T-cell (primary cell): ENCODE measurements at regions not wholly inside any gene's neighbourhood (a gene's known extent, or its start where the extent isn't known, plus 50 kb on each side); places are given as distances from the start of the nearest gene placed in this dataset.
"Not testable (repeated sequence)": the region's sequence is repeated elsewhere in the genome, so short reads cannot be mapped to it uniquely, and the experiment has no call there.

Experiments used
- ATAC-seq, 4 experiments: fragments of 200-7000 bp in 3 of 4; fragments of 150-1000 bp in 1 of 4; cut with Tn5 transposase; replicated peaks in 1 of 4; 1 replicate in 3 of 4; 2 replicates in 1 of 4; pipeline ENCODE4 v1.10.0; 2021; ENCODE audit warnings: moderate library complexity in 3 of 4, mild to moderate bottlenecking in 2 of 4, moderate number of reproducible peaks in 1 of 4
- CTCF ChIA-PET, 2 donors: fragments of 300-600 bp; sonication (Branson Sonifier 250); formaldehyde crosslinking; loops; one replicate each; lab custom pipeline; 2022; ENCODE audit warnings: antibody characterized with exemption in 2 of 2; lab: Charles Lee
- POLR2A ChIA-PET, 2 donors: fragments of 300-600 bp; sonication (Branson Sonifier 250); formaldehyde crosslinking; loops; one replicate each; lab custom pipeline; 2022; ENCODE audit warnings: antibody characterized with exemption in 2 of 2; lab: Charles Lee
- DNase-seq, 35 experiments: peaks; one replicate each; pipeline versions ENCODE4 v3.0.0 to v3.0.0-alpha.2; 2013 to 2023
- H3K27ac ChIP-seq: one replicate; pipeline ENCODE4 v1.5.1; 2013; ENCODE audit warnings: low read length
- H3K27me3 ChIP-seq, 2 experiments: replicated peaks in 1 of 2; 1 replicate in 1 of 2; 2 replicates in 1 of 2; pipeline versions ENCODE4 v1.6.1 to v1.7.0; 2013; ENCODE audit warnings: low read length in 1 of 2, mixed read lengths in 1 of 2; ENCODE audit not compliant: control insufficient read depth in 2 of 2, insufficient read depth in 2 of 2; ENCODE audit errors: extremely low read depth in 1 of 2
- H3K36me3 ChIP-seq, 2 donors: 1 replicate in 1 of 2; 2 replicates in 1 of 2; pipeline versions ENCODE4 v1.6.1 to v1.7.0; 2013; ENCODE audit warnings: low read length in 1 of 2; ENCODE audit not compliant: control insufficient read depth in 2 of 2, insufficient read depth in 1 of 2; ENCODE audit errors: extremely low read depth in 1 of 2
- H3K4me1 ChIP-seq, 2 experiments: 1 replicate in 1 of 2; 2 replicates in 1 of 2; pipeline versions ENCODE4 v1.6.1 to v1.7.0; 2013; ENCODE audit warnings: low read length in 2 of 2, mixed read lengths in 1 of 2; ENCODE audit not compliant: insufficient read depth in 2 of 2, control insufficient read depth in 1 of 2; ENCODE audit errors: extremely low read depth in 1 of 2
- H3K4me3 ChIP-seq, 2 donors: 1 replicate in 1 of 2; 2 replicates in 1 of 2; pipeline versions ENCODE4 v1.5.1 to v1.7.0; 2013; ENCODE audit warnings: mild to moderate bottlenecking in 2 of 2, low read length in 1 of 2, moderate library complexity in 1 of 2; ENCODE audit not compliant: control insufficient read depth in 1 of 2; ENCODE audit errors: extremely low read depth in 1 of 2
- H3K9me3 ChIP-seq: 2 replicates; pipeline ENCODE4 v1.7.0; 2013
- H3K27ac Mint-ChIP-seq, 2 donors: one replicate each; pipeline ENCODE4 v1.8.0; 2020 to 2021; ENCODE audit warnings: mild to moderate bottlenecking in 2 of 2, mixed read lengths in 2 of 2
- H3K27me3 Mint-ChIP-seq, 2 donors: one replicate each; pipeline ENCODE4 v1.8.0; 2021 to 2022; ENCODE audit warnings: mixed read lengths in 2 of 2
- H3K36me3 Mint-ChIP-seq: one replicate; pipeline ENCODE4 v1.8.0; 2021; ENCODE audit warnings: mixed read lengths
- H3K4me1 Mint-ChIP-seq, 3 donors: one replicate each; pipeline ENCODE4 v1.8.0; 2020 to 2022; ENCODE audit warnings: mixed read lengths in 3 of 3, mild to moderate bottlenecking in 1 of 3
- H3K4me3 Mint-ChIP-seq, 3 donors: one replicate each; pipeline ENCODE4 v1.8.0; 2020 to 2022; ENCODE audit warnings: mild to moderate bottlenecking in 3 of 3, mixed read lengths in 3 of 3, moderate library complexity in 3 of 3
- H3K9me3 Mint-ChIP-seq, 3 donors: one replicate each; pipeline ENCODE4 v1.8.0; 2020 to 2022; ENCODE audit warnings: mixed read lengths in 3 of 3
- WGBS: methylation state at CpG from one replicate; pipeline ENCODE4 v1.1.5; 2013; ENCODE audit warnings: missing lambda C conversion rate; ENCODE audit not compliant: insufficient coverage; 5-methylcytosine and 5-hydroxymethylcytosine counted together

DNA sequence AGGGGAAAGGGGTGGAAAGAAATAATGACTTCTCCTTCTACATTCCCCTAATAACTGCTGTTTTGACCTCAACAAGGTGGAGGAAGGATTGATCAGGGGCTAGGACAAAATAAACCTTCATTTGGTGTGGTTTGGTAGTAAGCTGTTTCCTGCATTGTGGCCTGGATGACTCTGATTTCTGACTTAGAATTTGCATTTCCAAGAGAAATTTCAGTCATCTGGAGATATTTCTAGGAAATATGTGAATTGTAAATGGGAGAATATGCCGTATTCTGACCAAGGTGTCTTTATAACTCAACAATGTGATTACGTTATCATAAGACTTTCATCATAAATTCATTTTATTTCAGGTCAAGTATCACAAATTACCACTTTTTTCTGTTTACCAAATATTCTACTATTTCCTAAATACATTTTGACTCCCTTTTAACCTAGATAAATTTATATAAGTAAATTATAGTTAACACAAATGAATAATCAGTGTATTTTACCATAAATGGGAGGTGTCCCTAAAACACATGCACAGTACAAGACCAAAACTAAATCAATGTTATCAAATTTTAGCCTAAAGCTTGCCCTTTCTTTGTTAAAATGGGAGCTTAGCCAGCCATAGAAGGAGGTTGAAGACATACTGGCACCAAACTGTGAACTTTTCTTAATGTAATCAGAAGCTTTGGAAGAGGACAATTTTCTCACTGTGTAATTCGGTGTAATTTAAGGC lies 828.8 kb downstream of the TMTC2 start:
- no peaks in the 10 kb centered on the region for H3K9me3 ChIP-seq

DNA sequence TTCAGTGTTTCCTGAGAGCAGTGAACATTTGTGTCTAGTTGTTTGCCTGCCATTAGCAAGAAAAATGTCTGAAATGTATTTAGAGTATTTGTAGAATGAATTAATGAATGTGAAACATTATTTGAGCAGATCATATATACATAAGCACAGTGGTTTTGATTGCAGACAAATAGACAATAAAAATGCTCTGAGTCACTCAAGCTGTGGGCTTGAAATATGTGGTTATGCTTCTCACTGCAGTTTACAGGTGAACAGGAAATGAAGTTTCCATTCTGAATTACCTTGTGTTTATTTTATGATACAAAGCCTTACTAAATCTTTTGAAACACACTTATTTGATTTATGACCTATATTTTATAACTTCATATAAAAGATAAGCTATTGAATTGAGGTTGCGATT lies 827.7 kb downstream of the TMTC2 start:
- no peaks in the 10 kb centered on the region for H3K4me1 ChIP-seq
- no peaks in the 10 kb centered on the region for H3K4me1 Mint-ChIP-seq
- no peak for ATAC-seq
- H3K27ac ChIP-seq, result no peak overlapping the region
- no peak overlapping the region for H3K4me3 Mint-ChIP-seq
- H3K4me3 ChIP-seq, result no peak overlapping the region
- no CpG with 5 or more reads among the region's 1 CpG for WGBS
- H3K27ac Mint-ChIP-seq, result no peak overlapping the region
- H3K27me3 ChIP-seq, result no peaks in the 10 kb centered on the region
- H3K36me3 Mint-ChIP-seq, result no peaks in the 10 kb centered on the region
- ChIA-PET POLR2A (no interaction called here), CTCF (no interaction called here)
- DNase-seq, result no peak
- H3K36me3 ChIP-seq, result no peaks in the 10 kb centered on the region
- H3K27me3 Mint-ChIP-seq, result no peaks in the 10 kb centered on the region
- no peaks in the 10 kb centered on the region for H3K9me3 ChIP-seq
- peaks cover 0 to 9% (median 4%) of the 10 kb centered on the region in 3 donors for H3K9me3 Mint-ChIP-seq

More for the DNA sequence above, 828.8 kb downstream of the TMTC2 start:
- H3K27ac Mint-ChIP-seq, result no peak overlapping the region
- ChIA-PET CTCF (no interaction called here), POLR2A (no interaction called here)
- ATAC-seq, result no peak
- Histone ChIP-seq H3K4me1 (no peaks in the 10 kb centered on the region), H3K27me3 (no peaks in the 10 kb centered on the region), H3K4me3 (no peak overlapping the region), H3K36me3 (no peaks in the 10 kb centered on the region), H3K27ac (no peak overlapping the region)
- no peaks in the 10 kb centered on the region for H3K36me3 Mint-ChIP-seq
- no peak overlapping the region for H3K4me3 Mint-ChIP-seq
- 100% methylated on average over 1 of the region's 3 CpGs for WGBS
- no peaks in the 10 kb centered on the region for H3K27me3 Mint-ChIP-seq
- H3K4me1 Mint-ChIP-seq, result no peaks in the 10 kb centered on the region
- DNase-seq, result no peak
- peaks cover 0 to 6% (median 4%) of the 10 kb centered on the region in 3 donors for H3K9me3 Mint-ChIP-seq

- Histone ChIP-seq H3K4me1 (no peaks in the 10 kb centered on the region), H3K27me3 (no peaks in the 10 kb centered on the region), H3K36me3 (no peaks in the 10 kb centered on the region), H3K9me3 (no peaks in the 10 kb centered on the region), H3K4me3 (no peak overlapping the region), H3K27ac (no peak overlapping the region)
- H3K27ac Mint-ChIP-seq, result no peak overlapping the region
- ATAC-seq (no peak), DNase-seq (no peak)
- WGBS, result 79% methylated on average over 4 of the region's 5 CpGs
- H3K4me1 Mint-ChIP-seq, result no peaks in the 10 kb centered on the region
- H3K36me3 Mint-ChIP-seq, result no peaks in the 10 kb centered on the region
- CTCF ChIA-PET, result no interaction called here
- H3K9me3 Mint-ChIP-seq, result peaks cover 0 to 8% (median 2%) of the 10 kb centered on the region in 3 donors
- no peak overlapping the region for H3K4me3 Mint-ChIP-seq
- POLR2A ChIA-PET, result no interaction called here
- H3K27me3 Mint-ChIP-seq, result no peaks in the 10 kb centered on the region
Measured at GRCh38 chr12:83506841-83507240, 820.1 kb downstream of the TMTC2 start.

- CTCF ChIA-PET, result no interaction called here
- DNase-seq (no peak), ATAC-seq (no peak)
- Histone ChIP-seq H3K27ac (no peak overlapping the region), H3K27me3 (no peaks in the 10 kb centered on the region), H3K36me3 (no peaks in the 10 kb centered on the region), H3K4me1 (no peaks in the 10 kb centered on the region), H3K9me3 (no peaks in the 10 kb centered on the region), H3K4me3 (no peak overlapping the region)
- POLR2A ChIA-PET, result interaction anchor here in 1 of 2 donors (0.6 kb wide), 1 partner anchor 13 kb away, joined by 3 read pairs; no protein-coding TSS in a partner anchor
- no peak overlapping the region for H3K27ac Mint-ChIP-seq
- H3K36me3 Mint-ChIP-seq, result no peaks in the 10 kb centered on the region
- no peaks in the 10 kb centered on the region for H3K27me3 Mint-ChIP-seq
- no peaks in the 10 kb centered on the region for H3K4me1 Mint-ChIP-seq
- no CpG with 5 or more reads among the region's 2 CpGs for WGBS
- H3K4me3 Mint-ChIP-seq, result no peak overlapping the region
- peaks cover 0 to 8% (median 7%) of the 10 kb centered on the region in 3 donors for H3K9me3 Mint-ChIP-seq
Measured at GRCh38 chr12:83505586-83505985, 818.9 kb downstream of the TMTC2 start.

DNA sequence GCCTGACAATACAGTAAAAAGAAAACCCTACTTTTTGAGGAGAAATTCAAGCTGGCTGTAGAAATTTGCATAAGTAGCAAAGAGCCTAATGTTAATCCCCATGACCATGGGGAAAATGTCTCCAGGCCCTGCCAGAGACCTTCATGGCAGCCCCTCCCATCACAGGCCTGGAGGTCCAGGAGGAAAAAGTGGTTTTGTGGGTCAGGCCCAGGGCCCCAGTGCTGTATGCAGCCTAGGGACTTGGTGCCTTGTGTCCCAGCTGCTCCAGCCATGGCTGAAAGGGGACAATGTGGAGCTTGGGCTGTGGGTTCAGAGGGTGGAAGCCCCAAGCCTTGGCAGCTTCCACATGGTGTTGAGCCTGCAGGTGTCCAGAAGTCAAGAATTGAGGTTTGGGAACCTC lies 813.2 kb downstream of the TMTC2 start:
- H3K4me3 Mint-ChIP-seq, CTCF ChIA-PET, H3K27ac ChIP-seq, H3K4me1 ChIP-seq, H3K4me1 Mint-ChIP-seq, POLR2A ChIA-PET, DNase-seq, H3K36me3 ChIP-seq, H3K27me3 ChIP-seq, H3K27ac Mint-ChIP-seq, H3K27me3 Mint-ChIP-seq, H3K36me3 Mint-ChIP-seq, ATAC-seq, H3K4me3 ChIP-seq, H3K9me3 ChIP-seq: not testable (repeated sequence)
- H3K9me3 Mint-ChIP-seq, result peaks cover 1 to 11% (median 7%) of the 10 kb centered on the region in 3 donors

GRCh38 chr12:83477696-83478095 lies 791.0 kb downstream of the TMTC2 start:
- DNase-seq (no peak), ATAC-seq (no peak)
- H3K4me1 ChIP-seq, result no peaks in the 10 kb centered on the region
- no peaks in the 10 kb centered on the region for H3K27me3 ChIP-seq
- H3K9me3 ChIP-seq, result no peaks in the 10 kb centered on the region
- no peak overlapping the region for H3K4me3 ChIP-seq
- POLR2A ChIA-PET, result no interaction called here
- CTCF ChIA-PET, result no interaction called here
- no peak overlapping the region for H3K27ac ChIP-seq
- peaks cover 0 to 8% (median 0%) of the 10 kb centered on the region in 3 donors for H3K9me3 Mint-ChIP-seq
- 86% methylated on average over 2 of the region's 4 CpGs for WGBS
- H3K4me3 Mint-ChIP-seq, result no peak overlapping the region
- no peaks in the 10 kb centered on the region for H3K27me3 Mint-ChIP-seq
- no peak overlapping the region for H3K27ac Mint-ChIP-seq
- no peaks in the 10 kb centered on the region for H3K36me3 ChIP-seq
- no peaks in the 10 kb centered on the region for H3K4me1 Mint-ChIP-seq
- no peaks in the 10 kb centered on the region for H3K36me3 Mint-ChIP-seq
